Peyer's patch (tissue), 4 donors: ENCODE measurements at regions not wholly inside any gene's neighbourhood (a gene's known extent, or its start where the extent isn't known, plus 50 kb on each side); places are given as distances from the start of the nearest gene placed in this dataset.
"Not testable (repeated sequence)": the region's sequence is repeated elsewhere in the genome, so short reads cannot be mapped to it uniquely, and the experiment has no call there.

Experiments used
- DNase-seq, 3 donors: peaks; one replicate each; pipeline ENCODE4 v3.0.0-alpha.2; 2017 to 2019
- H3K27ac ChIP-seq, 4 donors: fragments of 200-600 bp; sonication (generic); one replicate each; pipeline ENCODE4 v1.5.1; 2016 to 2019
- H3K27me3 ChIP-seq, 2 donors: fragments of 200-600 bp; sonication (generic); one replicate each; pipeline ENCODE4 v1.5.1; 2019
- H3K36me3 ChIP-seq, 3 donors: fragments of 200-600 bp; sonication (generic); one replicate each; pipeline ENCODE4 v1.5.1; 2016 to 2019
- H3K4me1 ChIP-seq, 4 donors: fragments of 200-600 bp; sonication (generic); one replicate each; pipeline ENCODE4 v1.5.1; 2016 to 2019
- H3K4me3 ChIP-seq, 4 donors: fragments of 200-600 bp; sonication (generic); 1 replicate in 3 of 4; 2 replicates in 1 of 4; pipeline ENCODE4 v1.5.1; 2016 to 2019; ENCODE audit warnings: mild to moderate bottlenecking in 1 of 4
- H3K9me3 ChIP-seq, 4 donors: fragments of 200-600 bp; sonication (generic); one replicate each; pipeline ENCODE4 v1.5.1; 2016 to 2019; ENCODE audit warnings: mild to moderate bottlenecking in 1 of 4
- POLR2A ChIP-seq, 2 donors: fragments of 450-650 bp; IDR thresholded peaks; one replicate each; pipeline ENCODE4 v1.5.1; 2017; ENCODE audit warnings: antibody characterized with exemption in 2 of 2, mild to moderate bottlenecking in 2 of 2, moderate library complexity in 2 of 2
- TF ChIP-seq, protein P1 (sequence below), 6 experiments: fragments of 450-650 bp in 4 of 6; fragments of 200-600 bp in 2 of 6; sonication (generic) in 1 of 6; IDR thresholded peaks; one replicate each; pipeline ENCODE4 v1.5.1; 2017 to 2019; ENCODE audit warnings: antibody characterized with exemption in 6 of 6, mild to moderate bottlenecking in 3 of 6, moderate library complexity in 1 of 6

DNA sequence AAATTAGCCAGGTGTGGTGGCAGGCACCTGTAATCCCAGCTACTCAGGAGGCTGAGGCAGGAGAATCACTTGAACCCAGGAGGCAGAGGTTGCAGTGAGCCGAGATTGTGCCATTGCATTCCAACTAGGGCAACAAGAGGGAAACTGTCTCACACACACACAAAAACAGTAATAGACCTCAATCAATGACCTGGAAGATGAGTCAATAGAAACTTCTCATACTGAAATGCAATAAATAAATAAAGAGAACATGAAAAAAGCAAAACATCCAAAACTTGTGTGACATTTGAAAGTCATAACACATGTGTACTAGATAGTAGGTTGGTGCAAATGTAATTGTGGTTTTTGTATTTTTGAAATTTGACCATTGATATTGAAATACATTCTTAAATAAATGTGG, 1338.5 kb downstream of the AMY1C start:
- Histone ChIP-seq H3K4me3 (no peak overlapping the region), H3K36me3 (no peaks in the 10 kb centered on the region), H3K9me3 (no peaks in the 10 kb centered on the region), H3K4me1 (no peaks in the 10 kb centered on the region), H3K27me3 (no peaks in the 10 kb centered on the region), H3K27ac (no peak overlapping the region)
- TF ChIP-seq POLR2A (IDR thresholded peaks at IDR 0.05), result no peak
- TF ChIP-seq, protein P1, sequence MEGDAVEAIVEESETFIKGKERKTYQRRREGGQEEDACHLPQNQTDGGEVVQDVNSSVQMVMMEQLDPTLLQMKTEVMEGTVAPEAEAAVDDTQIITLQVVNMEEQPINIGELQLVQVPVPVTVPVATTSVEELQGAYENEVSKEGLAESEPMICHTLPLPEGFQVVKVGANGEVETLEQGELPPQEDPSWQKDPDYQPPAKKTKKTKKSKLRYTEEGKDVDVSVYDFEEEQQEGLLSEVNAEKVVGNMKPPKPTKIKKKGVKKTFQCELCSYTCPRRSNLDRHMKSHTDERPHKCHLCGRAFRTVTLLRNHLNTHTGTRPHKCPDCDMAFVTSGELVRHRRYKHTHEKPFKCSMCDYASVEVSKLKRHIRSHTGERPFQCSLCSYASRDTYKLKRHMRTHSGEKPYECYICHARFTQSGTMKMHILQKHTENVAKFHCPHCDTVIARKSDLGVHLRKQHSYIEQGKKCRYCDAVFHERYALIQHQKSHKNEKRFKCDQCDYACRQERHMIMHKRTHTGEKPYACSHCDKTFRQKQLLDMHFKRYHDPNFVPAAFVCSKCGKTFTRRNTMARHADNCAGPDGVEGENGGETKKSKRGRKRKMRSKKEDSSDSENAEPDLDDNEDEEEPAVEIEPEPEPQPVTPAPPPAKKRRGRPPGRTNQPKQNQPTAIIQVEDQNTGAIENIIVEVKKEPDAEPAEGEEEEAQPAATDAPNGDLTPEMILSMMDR (IDR thresholded peaks at IDR 0.05), result no peak
- DNase-seq, result no peak

DNA sequence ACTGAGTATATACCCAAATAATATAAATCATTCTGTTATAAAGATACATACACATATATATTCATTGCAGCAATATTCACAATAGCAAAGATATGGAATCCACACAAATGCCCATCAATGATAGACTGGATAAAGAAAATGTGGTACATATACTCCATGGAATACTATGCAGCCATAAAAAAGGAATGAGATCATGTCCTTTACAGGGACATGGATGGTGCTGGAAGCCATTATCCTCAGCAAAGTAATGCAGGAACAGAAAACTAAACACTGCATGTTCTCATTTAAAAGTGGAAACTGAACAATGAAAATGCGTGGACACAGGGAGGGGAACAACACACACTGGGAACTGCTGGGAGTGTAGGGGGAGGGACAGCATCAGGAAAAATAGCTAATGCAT, 1344.2 kb downstream of the AMY1C start:
- not testable (repeated sequence) for H3K4me1 ChIP-seq, H3K4me3 ChIP-seq, H3K27me3 ChIP-seq, DNase-seq, H3K36me3 ChIP-seq, H3K9me3 ChIP-seq, H3K27ac ChIP-seq

DNA sequence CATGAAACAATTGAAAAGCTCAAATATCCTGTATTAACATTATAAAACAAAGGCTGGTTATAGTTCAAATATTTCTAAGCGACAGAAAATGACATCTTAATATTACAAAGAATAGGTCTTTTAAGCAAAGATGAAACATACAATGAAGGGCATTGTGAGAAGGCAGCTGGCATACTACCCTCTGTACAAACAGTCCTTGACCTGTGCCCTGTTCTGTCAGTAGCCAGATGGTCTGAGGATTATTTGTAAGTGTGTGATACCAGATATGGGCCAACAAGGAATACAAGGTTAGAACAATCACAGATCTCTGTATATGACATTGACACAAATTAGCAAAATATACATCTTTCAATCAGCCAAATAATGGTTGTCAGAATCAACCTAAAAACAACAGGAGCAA, 1350.4 kb downstream of the AMY1C start:
- Histone ChIP-seq H3K4me1 (no peaks in the 10 kb centered on the region), H3K27ac (no peak overlapping the region), H3K36me3 (no peaks in the 10 kb centered on the region), H3K9me3 (no peaks in the 10 kb centered on the region), H3K27me3 (no peaks in the 10 kb centered on the region), H3K4me3 (no peak overlapping the region)
- DNase-seq, result no peak
- TF ChIP-seq POLR2A (IDR thresholded peaks at IDR 0.05), result no peak
- TF ChIP-seq, protein P1 (IDR thresholded peaks at IDR 0.05), result no peak

DNA sequence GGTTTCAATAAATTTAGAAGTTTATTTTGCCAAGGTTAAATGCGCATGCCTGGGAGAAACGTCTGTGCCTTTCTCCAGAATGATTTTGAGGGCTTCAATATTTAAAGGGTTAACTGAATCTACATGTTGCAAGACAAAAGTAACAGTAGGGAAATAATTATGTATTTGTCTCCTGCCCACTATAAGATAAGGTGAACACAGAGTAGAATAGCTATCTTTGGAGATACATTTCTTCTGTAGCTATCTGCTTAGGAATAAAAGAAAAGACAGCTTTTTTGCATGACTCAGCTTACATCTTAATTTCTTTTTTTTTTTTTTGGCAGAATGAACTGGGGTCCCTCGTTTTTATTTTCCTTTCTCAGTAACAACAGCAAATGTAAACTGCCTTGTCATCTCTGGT, 1351.6 kb downstream of the AMY1C start:
- no peak overlapping the region for H3K27ac ChIP-seq
- TF ChIP-seq, protein P1 (IDR thresholded peaks at IDR 0.05), result no peak
- TF ChIP-seq POLR2A (IDR thresholded peaks at IDR 0.05), result no peak
- H3K27me3 ChIP-seq, result no peaks in the 10 kb centered on the region
- no peak for DNase-seq
- no peak overlapping the region for H3K4me3 ChIP-seq
- H3K4me1 ChIP-seq, result no peaks in the 10 kb centered on the region
- H3K9me3 ChIP-seq, result no peaks in the 10 kb centered on the region
- H3K36me3 ChIP-seq, result no peaks in the 10 kb centered on the region

DNA sequence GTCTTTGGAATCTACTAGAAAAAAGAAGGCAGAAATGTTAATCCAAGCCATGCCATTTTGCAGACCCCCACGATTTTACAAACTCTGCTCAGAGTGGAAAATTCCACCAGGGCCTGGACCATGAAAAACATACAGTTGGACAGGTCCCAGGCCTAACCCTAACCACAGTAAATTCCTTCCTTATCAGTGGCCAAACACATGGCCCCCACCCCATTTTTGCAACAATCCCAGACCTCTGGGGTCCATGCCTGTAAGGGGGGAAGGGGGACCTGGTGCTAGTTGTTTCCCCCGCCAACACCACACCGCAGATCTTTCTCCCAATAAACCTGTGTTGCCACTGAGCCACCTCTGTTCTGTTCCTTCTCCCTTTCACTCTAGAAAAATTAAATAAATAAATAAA, 1352.7 kb downstream of the AMY1C start:
- TF ChIP-seq POLR2A (IDR thresholded peaks at IDR 0.05), result no peak
- TF ChIP-seq, protein P1 (IDR thresholded peaks at IDR 0.05), result no peak
- Histone ChIP-seq H3K27ac (no peak overlapping the region), H3K4me3 (no peak overlapping the region), H3K27me3 (no peaks in the 10 kb centered on the region), H3K36me3 (no peaks in the 10 kb centered on the region), H3K9me3 (no peaks in the 10 kb centered on the region), H3K4me1 (no peaks in the 10 kb centered on the region)
- DNase-seq, result no peak

DNA sequence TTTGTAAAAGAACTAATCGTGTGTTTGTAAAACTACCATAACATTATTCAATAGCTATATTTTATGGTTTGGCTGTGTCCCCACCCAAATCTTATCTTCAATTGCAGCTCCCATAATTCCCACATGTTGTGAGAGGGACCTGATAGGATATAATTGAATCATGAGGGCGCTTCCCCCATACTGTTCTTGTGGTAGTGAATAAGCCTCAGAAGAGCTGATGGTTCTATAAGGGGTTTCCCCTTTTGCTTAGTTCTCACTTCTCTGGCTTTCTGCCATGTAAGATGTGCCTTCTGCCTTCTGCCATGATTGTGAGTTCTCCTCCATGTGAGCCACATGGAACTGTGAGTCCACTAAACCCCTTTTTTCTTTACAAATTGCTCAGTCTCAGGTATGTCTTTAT, 1372.3 kb downstream of the AMY1C start:
- Histone ChIP-seq H3K27me3 (no peaks in the 10 kb centered on the region), H3K4me3 (no peak overlapping the region), H3K27ac (no peak overlapping the region), H3K4me1 (no peaks in the 10 kb centered on the region), H3K36me3 (no peaks in the 10 kb centered on the region), H3K9me3 (no peaks in the 10 kb centered on the region)
- no peak for DNase-seq
- TF ChIP-seq, protein P1 (IDR thresholded peaks at IDR 0.05), result no peak
- no peak for TF ChIP-seq POLR2A (IDR thresholded peaks at IDR 0.05)
